Hepatocyte (in vitro differentiated cells): ENCODE measurements at regions not wholly inside any gene's neighbourhood (a gene's known extent, or its start where the extent isn't known, plus 50 kb on each side); places are given as distances from the start of the nearest gene placed in this dataset.

Experiments used
- CTCF ChIP-seq: fragments of 200-600 bp; sonication (generic); IDR thresholded peaks from 2 replicates; pipeline ENCODE4 v1.5.1; 2016; ENCODE audit warnings: antibody characterized with exemption, mild to moderate bottlenecking; ENCODE audit not compliant: poor library complexity
- EZH2 ChIP-seq: fragments of 200-600 bp; sonication (generic); IDR thresholded peaks from 2 replicates; pipeline ENCODE4 v1.6.1; 2016; ENCODE audit warnings: antibody characterized with exemption, mild to moderate bottlenecking, borderline replicate concordance

GRCh38 chr15:79543097-79543496, 111.0 kb downstream of the MINAR1 start:
- TF ChIP-seq CTCF: no peak
- TF ChIP-seq EZH2: no peak
